Brain microvascular endothelial cell (primary cell): ENCODE measurements at regions not wholly inside any gene's neighbourhood (a gene's known extent, or its start where the extent isn't known, plus 50 kb on each side); places are given as distances from the start of the nearest gene placed in this dataset.

ENCODE experiments used
- DNase-seq: peaks from one replicate; pipeline ENCODE4 v3.0.0-alpha.2; 2020
- H3K27ac ChIP-seq: fragments of 250-450 bp; sonication (Bioruptor Pico); 2 replicates; pipeline ENCODE4 v1.5.1; 2020; ENCODE audit warnings: mild to moderate bottlenecking, moderate library complexity
- H3K27me3 ChIP-seq: fragments of 250-450 bp; sonication (Bioruptor Pico); replicated peaks from 2 replicates; pipeline ENCODE4 v1.5.1; 2020; ENCODE audit warnings: mild to moderate bottlenecking
- H3K36me3 ChIP-seq: fragments of 250-450 bp; sonication (Bioruptor Pico); replicated peaks from 2 replicates; pipeline ENCODE4 v1.5.1; 2020; ENCODE audit warnings: mild to moderate bottlenecking
- H3K4me3 ChIP-seq: 2 replicates; pipeline ENCODE4 v1.5.1; 2011; ENCODE audit warnings: low read depth, mild to moderate bottlenecking, control low read depth, low read length, moderate library complexity
- in situ Hi-C: cut with HindIII; loops from 2 replicates; pipeline ENCODE4 v1.10.0; 2017; ENCODE audit warnings: low sequenced_read_pairs, low pct_ligation_motif_present
- TF ChIP-seq, protein P1 (sequence below): IDR thresholded peaks from 2 replicates; pipeline ENCODE4 v1.5.1; 2011; ENCODE audit warnings: low read depth, mild to moderate bottlenecking, moderate library complexity, low read length, control low read depth, inconsistent platforms; ENCODE audit errors: missing control alignments

DNA sequence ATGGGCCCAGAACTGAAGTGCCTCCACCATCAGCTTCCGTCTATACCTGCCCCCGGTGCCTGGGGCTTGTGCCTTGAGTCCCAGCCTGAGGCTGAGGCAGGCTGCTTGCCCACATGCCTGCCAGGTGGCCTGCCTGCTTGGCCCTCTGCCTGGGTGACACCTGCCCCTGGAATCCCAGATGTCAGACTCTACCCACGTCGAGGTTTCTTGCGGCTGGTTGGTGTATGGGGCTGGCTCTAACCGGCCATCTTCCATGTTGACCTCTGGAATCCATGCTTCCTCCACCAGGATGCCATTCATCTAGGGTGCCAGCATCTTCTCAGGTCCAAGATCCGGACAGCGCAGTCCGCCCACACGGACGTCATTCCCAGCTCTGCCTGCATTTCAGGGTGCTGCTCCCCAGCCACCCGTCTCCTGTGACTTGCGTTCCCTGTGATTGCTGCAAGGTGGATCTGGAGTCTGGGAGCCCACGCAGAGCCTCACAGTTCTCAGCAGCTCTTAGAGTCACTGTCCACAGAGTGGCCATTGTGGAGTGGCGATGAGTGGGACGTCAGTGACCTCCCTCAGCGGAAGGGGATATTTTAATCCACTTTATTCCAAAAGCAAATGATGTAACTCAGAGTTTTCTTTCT lies 298.1 kb downstream of the TCERG1L start:
- in situ Hi-C loops, result no loop called here
- Histone ChIP-seq H3K27ac (no peak overlapping the region), H3K27me3 (no peaks in the 10 kb centered on the region), H3K36me3 (no peaks in the 10 kb centered on the region), H3K4me3 (no peak overlapping the region)
- TF ChIP-seq, protein P1, sequence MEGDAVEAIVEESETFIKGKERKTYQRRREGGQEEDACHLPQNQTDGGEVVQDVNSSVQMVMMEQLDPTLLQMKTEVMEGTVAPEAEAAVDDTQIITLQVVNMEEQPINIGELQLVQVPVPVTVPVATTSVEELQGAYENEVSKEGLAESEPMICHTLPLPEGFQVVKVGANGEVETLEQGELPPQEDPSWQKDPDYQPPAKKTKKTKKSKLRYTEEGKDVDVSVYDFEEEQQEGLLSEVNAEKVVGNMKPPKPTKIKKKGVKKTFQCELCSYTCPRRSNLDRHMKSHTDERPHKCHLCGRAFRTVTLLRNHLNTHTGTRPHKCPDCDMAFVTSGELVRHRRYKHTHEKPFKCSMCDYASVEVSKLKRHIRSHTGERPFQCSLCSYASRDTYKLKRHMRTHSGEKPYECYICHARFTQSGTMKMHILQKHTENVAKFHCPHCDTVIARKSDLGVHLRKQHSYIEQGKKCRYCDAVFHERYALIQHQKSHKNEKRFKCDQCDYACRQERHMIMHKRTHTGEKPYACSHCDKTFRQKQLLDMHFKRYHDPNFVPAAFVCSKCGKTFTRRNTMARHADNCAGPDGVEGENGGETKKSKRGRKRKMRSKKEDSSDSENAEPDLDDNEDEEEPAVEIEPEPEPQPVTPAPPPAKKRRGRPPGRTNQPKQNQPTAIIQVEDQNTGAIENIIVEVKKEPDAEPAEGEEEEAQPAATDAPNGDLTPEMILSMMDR, result no peak
- no peak for DNase-seq

DNA sequence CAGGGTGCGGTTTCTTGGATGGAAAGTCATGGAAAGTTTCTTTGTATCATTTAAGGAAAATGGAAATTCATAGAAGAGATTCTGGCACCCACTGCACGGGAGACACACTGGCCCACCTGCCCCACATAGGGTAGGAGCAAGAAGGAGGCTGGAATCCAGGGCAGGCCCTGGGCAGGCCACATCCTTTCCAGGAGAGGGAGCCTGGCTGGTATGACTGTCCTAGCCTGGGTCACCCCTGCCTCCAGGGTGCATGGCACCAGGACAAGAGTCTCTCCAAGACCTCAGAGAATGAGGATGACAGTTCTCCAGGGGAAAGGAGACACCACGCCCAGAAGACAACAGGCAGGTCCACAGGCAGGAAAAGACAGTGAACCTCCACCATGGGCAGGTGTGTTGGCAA lies 297.2 kb downstream of the TCERG1L start:
- Histone ChIP-seq H3K27ac (no peak overlapping the region), H3K27me3 (no peaks in the 10 kb centered on the region), H3K36me3 (no peaks in the 10 kb centered on the region), H3K4me3 (no peak overlapping the region)
- TF ChIP-seq, protein P1, result no peak
- no peak for DNase-seq
- in situ Hi-C loops, result no loop called here

DNA sequence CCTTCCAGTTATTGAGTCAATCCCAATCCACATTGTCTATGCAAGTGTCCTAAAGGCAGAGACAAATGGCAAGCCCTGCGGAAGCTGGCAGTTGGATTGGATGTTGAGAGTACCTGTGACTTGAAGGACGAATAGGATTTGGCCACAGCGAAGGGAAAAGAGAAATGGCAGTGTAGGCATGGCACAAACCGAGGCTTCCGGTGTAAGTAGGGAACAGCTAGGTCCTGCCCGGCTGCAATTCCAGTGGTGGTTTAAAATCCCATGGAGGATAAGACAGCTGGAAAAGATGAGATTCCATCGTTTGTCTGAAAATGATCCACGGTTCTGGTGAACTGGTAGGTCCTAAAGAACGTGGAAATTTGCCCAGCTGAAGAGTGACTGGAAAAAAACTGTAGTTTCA lies 296.2 kb downstream of the TCERG1L start:
- H3K27me3 ChIP-seq, result no peaks in the 10 kb centered on the region
- TF ChIP-seq, protein P1, result no peak
- in situ Hi-C loops, result no loop called here
- no peaks in the 10 kb centered on the region for H3K36me3 ChIP-seq
- H3K4me3 ChIP-seq, result no peak overlapping the region
- no peak overlapping the region for H3K27ac ChIP-seq
- DNase-seq, result no peak

GRCh38 chr10:131016556-131016955 lies 295.0 kb downstream of the TCERG1L start:
- no peak overlapping the region for H3K27ac ChIP-seq
- no peaks in the 10 kb centered on the region for H3K36me3 ChIP-seq
- H3K27me3 ChIP-seq, result no peaks in the 10 kb centered on the region
- DNase-seq, result no peak
- TF ChIP-seq, protein P1, result no peak
- in situ Hi-C loops, result no loop called here
- no peak overlapping the region for H3K4me3 ChIP-seq

- no peaks in the 10 kb centered on the region for H3K36me3 ChIP-seq
- TF ChIP-seq, protein P1, result no peak
- H3K4me3 ChIP-seq, result no peak overlapping the region
- no peaks in the 10 kb centered on the region for H3K27me3 ChIP-seq
- no peak for DNase-seq
- H3K27ac ChIP-seq, result no peak overlapping the region
- in situ Hi-C loops, result no loop called here
Observed at GRCh38 chr10:131017566-131018285, 293.8 kb downstream of the TCERG1L start.
